Natural killer cell treated with Interleukin-12 subunit alpha and Interleukin-12 subunit beta and Interleukin-15 and Interleukin-18, amount 100 ng/mL, for 72 hours (primary cell): ENCODE measurements at regions not wholly inside any gene's neighbourhood (a gene's known extent, or its start where the extent isn't known, plus 50 kb on each side); places are given as distances from the start of the nearest gene placed in this dataset.
"Not testable (repeated sequence)": the region's sequence is repeated elsewhere in the genome, so short reads cannot be mapped to it uniquely, and the experiment has no call there.

ENCODE experiments used
- ATAC-seq, 2 donors: fragments of 150-1000 bp; cut with Tn5 transposase in 1 of 2; sonication (Bioruptor Pico), chemical (Tn5 transposase) in 1 of 2; 2 replicates each; pipeline ENCODE4 v1.10.0; 2021
- DNase-seq: peaks from one replicate; pipeline ENCODE4 v3.0.0; 2022; ENCODE audit warnings: low spot score
- H3K27ac Mint-ChIP-seq, 2 donors: 1 replicate in 1 of 2; 2 replicates in 1 of 2; pipeline ENCODE4 v1.8.0; 2022; ENCODE audit warnings: mixed read lengths in 2 of 2, mild to moderate bottlenecking in 1 of 2, moderate library complexity in 1 of 2
- H3K27me3 Mint-ChIP-seq, 2 donors: 1 replicate in 1 of 2; 2 replicates in 1 of 2; pipeline ENCODE4 v1.8.0; 2022; ENCODE audit warnings: mixed read lengths in 2 of 2
- H3K36me3 Mint-ChIP-seq: one replicate; pipeline ENCODE4 v1.8.0; 2022; ENCODE audit warnings: mixed read lengths
- H3K4me1 Mint-ChIP-seq, 2 donors: 1 replicate in 1 of 2; 2 replicates in 1 of 2; pipeline ENCODE4 v1.8.0; 2022; ENCODE audit warnings: low read depth in 2 of 2, mixed read lengths in 2 of 2, mild to moderate bottlenecking in 1 of 2
- H3K4me3 Mint-ChIP-seq: one replicate; pipeline ENCODE4 v1.8.0; 2022; ENCODE audit warnings: mixed read lengths
- H3K9me3 Mint-ChIP-seq: 2 replicates; pipeline ENCODE4 v1.8.0; 2022; ENCODE audit warnings: mixed read lengths

DNA sequence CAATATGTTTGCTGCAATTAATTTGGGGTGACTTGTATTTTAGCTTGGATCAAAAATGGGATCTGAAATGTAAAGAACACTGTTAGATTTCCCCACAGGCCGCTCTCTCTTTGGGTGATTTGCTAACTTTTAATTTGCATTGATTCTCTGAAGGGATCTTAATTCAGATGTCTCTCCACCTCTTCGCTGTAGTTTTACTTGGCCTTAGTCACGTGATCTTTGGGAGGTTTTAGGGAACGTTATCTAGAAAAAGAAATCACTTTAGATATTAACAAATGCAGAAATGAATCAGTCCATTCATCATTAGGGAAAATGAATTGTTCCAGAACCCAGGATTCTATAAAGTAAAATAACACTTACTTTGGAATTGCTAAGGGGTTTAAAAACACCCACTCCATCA is 390.2 kb downstream of the THBS2 start:
- Mint-ChIP-seq H3K9me3 (no peaks in the 10 kb centered on the region), H3K36me3 (no peaks in the 10 kb centered on the region), H3K4me3 (no peak overlapping the region), H3K27me3 (no peaks in the 10 kb centered on the region), H3K4me1 (no peaks in the 10 kb centered on the region), H3K27ac (no peak overlapping the region)
- no peak for ATAC-seq
- no peak for DNase-seq

DNA sequence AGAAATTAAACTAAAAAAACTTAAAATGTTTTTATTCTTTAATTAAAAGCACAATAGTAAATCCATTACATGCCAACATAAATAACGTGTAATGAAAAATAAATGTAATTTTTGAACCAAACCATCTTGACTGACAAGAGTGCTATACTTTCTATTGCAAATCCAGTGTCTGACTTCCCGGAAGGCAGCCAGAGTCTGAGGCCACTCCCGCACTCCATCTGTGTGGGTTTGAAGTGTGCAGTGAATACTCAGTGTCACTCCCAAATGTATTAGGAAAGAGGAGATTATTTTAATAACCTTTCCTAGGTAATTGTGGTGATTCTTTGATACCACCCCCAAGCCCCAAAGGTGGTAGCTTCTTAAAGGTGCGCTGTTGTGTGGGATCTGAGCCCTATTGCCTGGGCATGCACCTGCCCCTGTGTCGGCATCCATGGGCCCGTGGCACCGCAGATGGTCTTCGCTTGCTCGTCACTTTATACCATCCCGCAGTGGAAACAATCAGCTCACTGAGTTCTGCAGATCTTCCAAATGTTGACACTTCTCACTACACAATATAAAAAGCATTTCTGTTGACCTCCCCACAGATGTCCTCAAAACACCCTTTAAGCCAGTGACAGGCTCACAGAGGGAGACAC is 391.2 kb downstream of the THBS2 start:
- Mint-ChIP-seq H3K27ac (no peak overlapping the region), H3K4me1 (no peaks in the 10 kb centered on the region), H3K4me3 (no peak overlapping the region), H3K27me3 (no peaks in the 10 kb centered on the region), H3K36me3 (no peaks in the 10 kb centered on the region), H3K9me3 (no peaks in the 10 kb centered on the region)
- DNase-seq (no peak), ATAC-seq (no peak)

- no peaks in the 10 kb centered on the region for H3K36me3 Mint-ChIP-seq
These were observed 392.7 kb downstream of the THBS2 start for GRCh38 chr6:168860987-168861386.

DNA sequence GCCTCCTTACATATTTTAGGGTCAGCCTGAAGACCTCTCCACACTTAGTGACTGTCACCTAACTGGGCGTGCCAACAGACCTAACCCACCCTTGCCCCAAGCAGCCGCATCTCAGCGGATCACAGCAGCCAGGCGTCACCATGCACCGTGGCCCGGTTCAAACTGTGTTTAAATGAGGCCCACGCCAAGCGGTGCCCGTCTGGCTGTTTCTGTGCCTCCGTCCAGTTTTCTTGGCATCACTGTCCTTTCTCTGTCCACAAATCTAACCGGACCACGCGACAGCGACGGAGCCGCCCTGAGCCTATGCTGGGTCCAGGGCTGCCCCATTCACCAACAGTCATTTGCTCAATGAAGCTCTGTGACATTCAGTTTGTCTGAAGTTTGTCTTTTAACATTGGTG is 393.3 kb downstream of the THBS2 start:
- Mint-ChIP-seq H3K9me3 (no peaks in the 10 kb centered on the region), H3K4me3 (no peak overlapping the region), H3K27ac (no peak overlapping the region), H3K36me3 (no peaks in the 10 kb centered on the region), H3K4me1 (no peaks in the 10 kb centered on the region), H3K27me3 (no peaks in the 10 kb centered on the region)
- DNase-seq: no peak
- ATAC-seq: no peak

More at GRCh38 chr6:168860987-168861386, 392.7 kb downstream of the THBS2 start:
- H3K9me3 Mint-ChIP-seq: no peaks in the 10 kb centered on the region
- ATAC-seq (no peak), DNase-seq (no peak)
- H3K4me3 Mint-ChIP-seq: no peak overlapping the region
- H3K4me1 Mint-ChIP-seq: no peaks in the 10 kb centered on the region
- no peak overlapping the region for H3K27ac Mint-ChIP-seq
- H3K27me3 Mint-ChIP-seq: no peaks in the 10 kb centered on the region

DNA sequence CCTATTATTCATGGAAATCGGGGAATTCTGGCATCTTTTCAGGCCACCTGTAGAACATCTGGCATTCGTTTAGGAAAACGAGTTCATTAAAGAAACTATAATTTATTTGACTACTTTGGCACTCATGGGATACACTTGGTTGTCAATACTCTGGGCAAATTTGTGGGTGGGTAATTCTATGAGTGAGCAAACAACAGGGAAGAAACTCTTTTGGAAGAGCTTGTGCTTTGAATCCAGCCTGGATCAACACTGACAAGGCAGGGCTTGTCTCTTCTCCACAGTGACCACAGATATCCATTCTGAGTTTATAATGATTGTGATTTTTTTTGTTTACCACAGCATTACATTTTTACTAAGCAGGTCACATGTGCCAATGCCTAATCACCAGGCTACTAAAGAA is 394.7 kb downstream of the THBS2 start:
- DNase-seq: no peak
- no peak overlapping the region for H3K4me3 Mint-ChIP-seq
- no peaks in the 10 kb centered on the region for H3K4me1 Mint-ChIP-seq
- no peak overlapping the region for H3K27ac Mint-ChIP-seq
- no peaks in the 10 kb centered on the region for H3K36me3 Mint-ChIP-seq
- ATAC-seq: no peak
- H3K9me3 Mint-ChIP-seq: no peaks in the 10 kb centered on the region
- no peaks in the 10 kb centered on the region for H3K27me3 Mint-ChIP-seq

- H3K4me1 Mint-ChIP-seq: no peaks in the 10 kb centered on the region
- no peak overlapping the region for H3K27ac Mint-ChIP-seq
- no peaks in the 10 kb centered on the region for H3K27me3 Mint-ChIP-seq
- no peak for DNase-seq
- no peak for ATAC-seq
- H3K4me3 Mint-ChIP-seq: no peak overlapping the region
- H3K9me3 Mint-ChIP-seq: no peaks in the 10 kb centered on the region
- H3K36me3 Mint-ChIP-seq: no peaks in the 10 kb centered on the region
These were observed 396.7 kb downstream of the THBS2 start for GRCh38 chr6:168856914-168857313.

DNA sequence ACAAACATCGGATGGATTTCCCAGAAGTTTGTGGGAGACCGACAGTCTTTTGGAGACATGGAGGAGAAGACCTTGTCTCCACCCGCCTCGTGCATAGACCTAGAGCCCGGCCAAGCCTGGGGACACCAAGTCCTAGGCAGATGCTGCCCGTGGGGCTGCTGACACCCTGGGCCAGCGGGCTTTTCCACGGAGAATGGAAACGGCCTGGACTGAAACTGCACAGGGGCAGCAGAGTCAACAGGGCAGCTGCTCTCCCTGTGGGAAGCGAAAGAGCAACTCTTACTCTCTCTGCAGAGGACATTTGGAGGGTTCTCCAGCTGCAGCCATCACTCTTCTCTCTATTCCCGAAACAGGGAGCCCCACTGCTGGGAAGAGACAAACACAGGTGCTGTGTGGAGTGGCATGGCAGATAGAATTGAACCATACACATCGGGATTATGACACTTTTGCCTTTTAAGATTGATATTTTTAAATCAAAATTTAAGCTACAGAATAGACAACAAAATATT is 401.2 kb downstream of the THBS2 start:
- Mint-ChIP-seq H3K36me3 (peaks cover 5% of the 10 kb centered on the region), H3K4me3 (no peak overlapping the region)

DNA sequence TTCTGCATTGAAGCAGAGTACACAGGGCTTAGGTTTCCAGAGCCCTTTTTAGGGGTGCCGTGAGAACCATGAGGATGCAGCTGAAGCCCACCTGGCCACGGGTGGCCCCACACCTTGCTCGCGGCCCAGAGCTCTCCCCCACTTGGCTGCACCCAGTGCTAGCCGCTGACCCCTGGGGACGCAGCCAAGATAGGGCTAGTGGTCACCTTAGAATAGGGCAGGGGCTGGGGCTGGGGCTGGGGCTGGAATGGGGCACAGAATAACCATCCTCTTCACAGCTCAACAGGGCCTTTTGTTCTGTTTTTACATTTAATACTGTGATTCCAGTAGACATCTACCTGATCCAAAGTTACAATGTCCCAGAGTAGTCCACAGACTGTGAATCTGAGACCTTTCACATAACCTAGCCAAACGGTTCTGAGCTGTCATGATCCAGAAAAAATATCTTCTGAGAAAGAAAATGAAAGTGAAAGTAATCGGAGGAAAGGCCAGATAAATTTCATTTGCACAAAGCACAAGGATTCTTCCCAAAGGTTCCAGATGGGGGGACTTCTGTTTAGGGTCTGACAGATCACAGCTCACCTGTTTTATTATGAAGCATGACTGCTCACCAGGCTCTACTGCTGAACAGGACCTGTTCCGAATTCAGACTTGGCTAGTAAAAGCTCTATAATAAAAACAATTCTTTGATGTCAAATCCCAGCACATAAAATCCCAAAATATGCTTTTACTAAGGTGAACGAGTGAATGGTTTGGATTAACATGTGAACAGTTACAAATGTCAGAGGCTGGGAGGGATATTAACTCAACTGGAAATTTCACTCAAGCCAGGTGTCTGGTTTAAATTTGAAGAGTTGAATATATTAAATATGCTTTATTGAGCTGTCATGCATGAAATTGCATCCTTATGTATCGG is 401.9 kb downstream of the THBS2 start:
- ATAC-seq (no peak), DNase-seq (no peak)
- Mint-ChIP-seq H3K9me3 (no peaks in the 10 kb centered on the region), H3K27ac (no peak overlapping the region), H3K4me1 (peaks cover 4 to 17% of the 10 kb centered on the region in 2 donors), H3K4me3 (no peak overlapping the region), H3K36me3 (peaks cover 5% of the 10 kb centered on the region), H3K27me3 (no peaks in the 10 kb centered on the region)

More for the DNA sequence above, 401.2 kb downstream of the THBS2 start:
- no peak for DNase-seq
- H3K27me3 Mint-ChIP-seq: no peaks in the 10 kb centered on the region
- no peak overlapping the region for H3K27ac Mint-ChIP-seq
- no peaks in the 10 kb centered on the region for H3K9me3 Mint-ChIP-seq
- no peak for ATAC-seq
- H3K4me1 Mint-ChIP-seq: peaks cover 4 to 17% of the 10 kb centered on the region in 2 donors

DNA sequence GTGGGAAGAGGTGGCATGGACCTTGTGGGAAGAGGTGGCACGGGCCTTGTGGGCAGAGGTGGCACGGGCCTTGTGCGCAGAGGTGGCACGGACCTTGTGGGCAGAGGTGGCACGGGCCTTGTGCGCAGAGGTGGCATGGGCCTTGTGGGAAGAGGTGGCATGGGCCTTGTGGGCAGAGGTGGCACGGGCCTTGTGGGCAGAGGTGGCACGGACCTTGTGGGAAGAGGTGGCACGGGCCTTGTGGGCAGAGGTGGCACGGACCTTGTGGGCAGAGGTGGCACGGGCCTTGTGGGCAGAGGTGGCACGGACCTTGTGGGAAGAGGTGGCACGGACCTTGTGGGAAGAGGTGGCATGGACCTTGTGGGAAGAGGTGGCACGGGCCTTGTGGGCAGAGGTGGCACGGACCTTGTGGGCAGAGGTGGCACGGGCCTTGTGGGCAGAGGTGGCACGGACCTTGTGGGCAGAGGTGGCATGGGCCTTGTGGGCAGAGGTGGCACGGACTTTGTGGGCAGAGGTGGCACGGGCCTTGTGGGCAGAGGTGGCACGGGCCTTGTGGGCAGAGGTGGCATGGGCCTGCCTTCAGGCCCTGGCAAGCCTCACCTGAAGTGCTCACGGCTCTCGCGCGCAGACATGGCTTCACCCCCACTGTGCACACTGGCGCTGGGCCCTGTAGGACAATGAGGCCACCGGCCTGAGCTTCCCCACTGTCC is 403.5 kb downstream of the THBS2 start:
- ATAC-seq, H3K27me3 Mint-ChIP-seq, H3K27ac Mint-ChIP-seq, H3K4me3 Mint-ChIP-seq, H3K9me3 Mint-ChIP-seq, H3K36me3 Mint-ChIP-seq, DNase-seq: not testable (repeated sequence)
- H3K4me1 Mint-ChIP-seq: peaks cover 4 to 17% of the 10 kb centered on the region in 2 donors

DNA sequence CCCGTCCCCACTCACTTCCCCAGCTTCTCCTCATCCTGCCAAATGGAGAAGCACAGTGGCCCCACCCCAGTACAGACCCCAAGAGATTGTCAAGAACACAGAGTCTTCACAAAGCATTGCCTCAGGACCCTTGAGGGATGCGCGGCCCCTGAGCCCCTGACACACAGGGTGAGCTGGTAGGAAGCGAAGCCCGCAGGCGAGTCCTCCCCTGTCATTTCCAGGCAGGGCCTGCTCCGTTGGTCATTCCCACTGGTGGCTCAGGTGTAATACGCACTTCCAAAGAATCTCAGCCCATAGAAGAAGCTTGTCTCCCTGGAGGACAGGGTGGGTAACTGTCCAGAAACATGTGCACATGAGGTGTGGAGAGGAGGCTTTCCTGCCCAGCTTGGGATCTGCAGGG is 404.2 kb downstream of the THBS2 start:
- no peak overlapping the region for H3K4me3 Mint-ChIP-seq
- H3K9me3 Mint-ChIP-seq: no peaks in the 10 kb centered on the region
- peaks cover 4 to 17% of the 10 kb centered on the region in 2 donors for H3K4me1 Mint-ChIP-seq
- H3K27ac Mint-ChIP-seq: no peak overlapping the region
- DNase-seq: no peak
- no peaks in the 10 kb centered on the region for H3K27me3 Mint-ChIP-seq
- no peak for ATAC-seq
- peaks cover 5% of the 10 kb centered on the region for H3K36me3 Mint-ChIP-seq

- ATAC-seq: no peak
- no peak for DNase-seq
- peaks cover 5% of the 10 kb centered on the region for H3K36me3 Mint-ChIP-seq
- H3K9me3 Mint-ChIP-seq: no peaks in the 10 kb centered on the region
- peaks cover 4 to 19% of the 10 kb centered on the region in 2 donors for H3K4me1 Mint-ChIP-seq
- no peak overlapping the region for H3K4me3 Mint-ChIP-seq
- H3K27ac Mint-ChIP-seq: no peak overlapping the region
- no peaks in the 10 kb centered on the region for H3K27me3 Mint-ChIP-seq
These were observed 404.8 kb downstream of the THBS2 start for GRCh38 chr6:168848797-168849196.

DNA sequence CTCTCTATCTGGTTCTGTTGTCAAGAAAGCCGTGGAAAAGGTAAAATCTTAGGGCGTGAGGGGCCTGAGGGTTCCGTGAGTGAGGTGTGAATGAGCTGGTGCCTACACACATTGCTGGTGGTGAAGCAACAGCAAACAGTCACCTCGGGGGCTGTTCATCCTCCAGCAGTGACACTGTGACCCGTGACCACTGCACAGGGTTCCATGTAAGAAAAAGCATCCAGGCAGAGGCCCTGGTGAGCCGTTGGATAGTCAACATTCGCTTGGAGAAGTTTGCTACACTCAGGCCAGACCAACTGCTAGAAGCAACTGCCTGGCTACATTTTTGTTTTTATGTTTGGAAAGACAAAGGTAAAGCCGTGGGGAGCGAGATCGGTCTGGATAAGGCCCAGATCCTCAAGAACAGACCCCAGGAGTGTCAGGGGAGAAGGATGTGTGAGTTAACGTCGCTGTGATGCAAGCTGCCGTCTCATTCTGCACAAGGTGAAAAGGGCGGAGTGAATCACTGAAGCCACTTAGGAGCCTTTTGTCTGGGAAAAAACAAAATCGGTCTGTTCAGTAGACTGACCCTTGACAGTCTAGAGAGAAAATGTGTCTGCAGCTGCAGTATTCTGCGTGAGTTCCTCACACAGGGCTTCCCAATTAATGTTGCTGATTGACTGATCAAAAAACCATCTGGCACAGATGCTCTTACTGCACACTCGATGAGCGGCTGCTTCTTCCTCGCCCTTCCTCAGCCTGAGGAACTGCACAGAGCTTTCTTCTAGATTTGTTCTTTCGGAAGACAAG is 404.0 kb downstream of the SMOC2 start:
- Mint-ChIP-seq H3K27me3 (no peaks in the 10 kb centered on the region), H3K36me3 (peaks cover 5% of the 10 kb centered on the region), H3K27ac (no peak overlapping the region), H3K4me3 (no peak overlapping the region), H3K4me1 (peaks cover 4 to 15% of the 10 kb centered on the region in 2 donors), H3K9me3 (no peaks in the 10 kb centered on the region)
- DNase-seq (no peak), ATAC-seq (no peak)

DNA sequence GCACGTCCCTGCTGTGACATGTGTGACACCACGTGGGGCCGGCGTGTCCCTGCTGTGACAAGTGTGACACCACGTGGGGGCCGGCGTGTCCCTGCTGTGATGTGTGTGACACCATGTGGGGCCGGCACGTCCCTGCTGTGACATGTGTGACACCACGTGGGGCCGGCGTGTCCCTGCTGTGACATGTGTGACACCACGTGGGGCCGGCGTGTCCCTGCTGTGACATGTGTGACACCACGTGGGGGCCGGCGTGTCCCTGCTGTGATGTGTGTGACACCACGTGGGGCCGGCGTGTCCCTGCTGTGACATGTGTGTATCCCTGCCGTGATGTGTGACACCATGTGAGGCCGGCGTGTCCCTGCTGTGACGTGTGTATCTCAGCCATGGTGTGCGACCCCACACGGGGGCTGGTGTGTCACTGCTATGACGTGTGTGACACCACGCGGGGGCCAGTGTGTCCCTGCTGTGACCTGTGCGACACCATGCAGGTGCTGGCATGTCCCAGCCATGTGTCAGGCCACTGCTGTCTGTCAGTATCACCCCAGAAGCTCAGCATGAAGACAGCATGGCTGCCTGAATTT is 401.7 kb downstream of the SMOC2 start:
- ATAC-seq, H3K27ac Mint-ChIP-seq, DNase-seq, H3K9me3 Mint-ChIP-seq, H3K4me3 Mint-ChIP-seq, H3K27me3 Mint-ChIP-seq: not testable (repeated sequence)
- Mint-ChIP-seq H3K4me1 (peaks cover 0 to 15% of the 10 kb centered on the region in 2 donors), H3K36me3 (peaks cover 14% of the 10 kb centered on the region)
